SK-N-SH (cell line): ENCODE measurements at regions not wholly inside any gene's neighbourhood (a gene's known extent, or its start where the extent isn't known, plus 50 kb on each side); places are given as distances from the start of the nearest gene placed in this dataset.

Source experiments
- CTCF ChIA-PET: fragments of 300-600, 350-600 bp; formaldehyde crosslinking; extraction: SDS; loops from one replicate; lab custom pipeline; 2021; lab: Yijun Ruan, JAX
- POLR2A ChIA-PET: fragments of 350-600 bp; sonication (Branson Sonifier 250); formaldehyde crosslinking; extraction: SDS; loops from one replicate; lab custom pipeline; 2020; ENCODE audit warnings: antibody characterized with exemption, inconsistent platforms; lab: Yijun Ruan, JAX
- DNase-seq: peaks from one replicate; pipeline ENCODE4 v3.0.0; 2012
- H2AFZ ChIP-seq: fragments of 200-600 bp; sonication (generic); 2 replicates; pipeline ENCODE4 v1.8.1; 2016; ENCODE audit warnings: antibody characterized with exemption, mild to moderate bottlenecking, low read depth
- H3F3A ChIP-seq: fragments of 200-600 bp; sonication (generic); replicated peaks from 2 replicates; pipeline ENCODE3; 2016; ENCODE audit warnings: antibody characterized with exemption, mild to moderate bottlenecking; ENCODE audit not compliant: insufficient read depth
- H3K27ac ChIP-seq, 2 experiments: fragments of 200-500 bp in 1 of 2; fragments of 200-600 bp in 1 of 2; sonication (Bioruptor generic) in 1 of 2; sonication (generic), shearing (Covaris generic) in 1 of 2; 2 replicates each; pipeline versions ENCODE4 v1.5.1 to v1.6.1; 2014 to 2016; ENCODE audit warnings: low read depth in 2 of 2, inconsistent platforms in 1 of 2, low read length in 1 of 2, mild to moderate bottlenecking in 1 of 2, mixed read lengths in 1 of 2
- H3K27me3 ChIP-seq: fragments of 200-600 bp; sonication (generic), shearing (Covaris generic); 2 replicates; pipeline ENCODE4 v1.6.1; 2016; ENCODE audit warnings: mixed run types; ENCODE audit not compliant: insufficient read depth
- H3K36me3 ChIP-seq, 2 experiments: fragments of 200-500 bp in 1 of 2; fragments of 200-600 bp in 1 of 2; sonication (Bioruptor generic) in 1 of 2; sonication (generic) in 1 of 2; replicated peaks in 1 of 2; 2 replicates each; pipeline versions ENCODE3 to v1.5.1; 2014 to 2016; ENCODE audit warnings: low read length in 1 of 2, mild to moderate bottlenecking in 1 of 2; ENCODE audit not compliant: insufficient read depth in 2 of 2, control insufficient read depth in 1 of 2
- H3K4me1 ChIP-seq, 2 experiments: fragments of 200-500 bp in 1 of 2; fragments of 200-600 bp in 1 of 2; sonication (Bioruptor generic) in 1 of 2; sonication (generic), shearing (Covaris generic) in 1 of 2; 2 replicates each; pipeline versions ENCODE4 v1.5.1 to v1.6.1; 2014 to 2016; ENCODE audit warnings: low read depth in 1 of 2, low read length in 1 of 2, mixed run types in 1 of 2; ENCODE audit not compliant: insufficient read depth in 2 of 2, control insufficient read depth in 1 of 2
- H3K4me2 ChIP-seq: fragments of 200-600 bp; sonication (generic), shearing (Covaris generic); 2 replicates; pipeline ENCODE4 v1.6.1; 2017; ENCODE audit warnings: mixed run types
- H3K4me3 ChIP-seq, 2 experiments: fragments of 200-500 bp in 1 of 2; fragments of 200-600 bp in 1 of 2; sonication (Bioruptor generic) in 1 of 2; sonication (generic), shearing (Covaris generic) in 1 of 2; 2 replicates each; pipeline versions ENCODE4 v1.5.1 to v1.8.1; 2014 to 2016; ENCODE audit warnings: low read depth in 2 of 2, inconsistent platforms in 1 of 2, low read length in 1 of 2, mild to moderate bottlenecking in 1 of 2, mixed read lengths in 1 of 2, moderate library complexity in 1 of 2
- H3K79me2 ChIP-seq: fragments of 200-600 bp; sonication (generic); 2 replicates; pipeline ENCODE4 v1.8.1; 2017; ENCODE audit warnings: mild to moderate bottlenecking; ENCODE audit not compliant: insufficient read depth
- H3K9ac ChIP-seq: fragments of 200-600 bp; sonication (generic); 2 replicates; pipeline ENCODE4 v1.6.1; 2017; ENCODE audit warnings: mixed run types
- H3K9me2 ChIP-seq: fragments of 200-600 bp; sonication (generic); 2 replicates; pipeline ENCODE4 v1.6.1; 2017; ENCODE audit warnings: mixed run types
- H3K9me3 ChIP-seq: fragments of 200-600 bp; sonication (generic); 2 replicates; pipeline ENCODE4 v1.6.1; 2017; ENCODE audit warnings: mixed run types, mild to moderate bottlenecking, moderate library complexity
- H4K20me1 ChIP-seq: fragments of 200-600 bp; sonication (generic); 2 replicates; pipeline ENCODE4 v1.6.1; 2017; ENCODE audit warnings: mild to moderate bottlenecking, mixed run types; ENCODE audit not compliant: insufficient read depth
- FOSL2 ChIP-seq: IDR thresholded peaks from 2 replicates; pipeline ENCODE4 v1.4.0; 2012; ENCODE audit warnings: low read depth, mild to moderate bottlenecking, moderate library complexity, borderline replicate concordance
- FOXJ3 ChIP-seq: sonication (generic); formaldehyde crosslinking; IDR thresholded peaks from 2 replicates; pipeline ENCODE4 v1.5.1; 2020; ENCODE audit warnings: mild to moderate bottlenecking, missing genetic modification reagents
- FOXM1 ChIP-seq: IDR thresholded peaks from 2 replicates; pipeline ENCODE4 v1.4.0; 2012; ENCODE audit warnings: low read depth, mild to moderate bottlenecking
- IRF3 ChIP-seq: fragments of 150-350 bp; IDR thresholded peaks from 2 replicates; pipeline ENCODE4 v1.6.1; 2016; ENCODE audit warnings: mild to moderate bottlenecking, low read depth, low read length
- JUND ChIP-seq: IDR thresholded peaks from 2 replicates; pipeline ENCODE4 v1.4.0; 2012
- MXI1 ChIP-seq: IDR thresholded peaks from 2 replicates; pipeline ENCODE4 v1.6.1; 2012; ENCODE audit warnings: mild to moderate bottlenecking, low read depth, low read length, improper control_type of control experiment
- PBX3 ChIP-seq: IDR thresholded peaks from 2 replicates; pipeline ENCODE4; 2012
- POLR2AphosphoS5 ChIP-seq: IDR thresholded peaks from 2 replicates; pipeline ENCODE4 v1.6.1; 2012; ENCODE audit warnings: low read depth, low read length
- RAD21 ChIP-seq: IDR thresholded peaks from 2 replicates; pipeline ENCODE4 v1.6.1; 2012; ENCODE audit warnings: mild to moderate bottlenecking, low read length
- RFX5 ChIP-seq: IDR thresholded peaks from 2 replicates; pipeline ENCODE4 v1.6.1; 2012; ENCODE audit warnings: mild to moderate bottlenecking, improper control_type of control experiment, low read length
- SMC3 ChIP-seq: IDR thresholded peaks from 2 replicates; pipeline ENCODE4 v1.6.1; 2012; ENCODE audit warnings: low read depth, low read length, improper control_type of control experiment
- TAF1 ChIP-seq: IDR thresholded peaks from 2 replicates; pipeline ENCODE4 v1.6.1; 2012; ENCODE audit warnings: low read depth, mild to moderate bottlenecking, low read length, moderate library complexity, borderline replicate concordance
- TEAD4 ChIP-seq: IDR thresholded peaks from 2 replicates; pipeline ENCODE4 v1.4.0; 2012; ENCODE audit warnings: mild to moderate bottlenecking, borderline replicate concordance; ENCODE audit not compliant: insufficient read depth
- USF1 ChIP-seq: IDR thresholded peaks from 2 replicates; pipeline ENCODE4 v1.4.0; 2012; ENCODE audit warnings: low read depth, borderline replicate concordance
- USF2 ChIP-seq: fragments of 150-350 bp; IDR thresholded peaks from 2 replicates; pipeline ENCODE4 v1.6.1; 2017; ENCODE audit warnings: antibody characterized with exemption, low read length, low read depth, borderline replicate concordance
- YY1 ChIP-seq: IDR thresholded peaks from 2 replicates; pipeline ENCODE4 v1.4.0; 2012; ENCODE audit warnings: low read depth, mild to moderate bottlenecking
- WGBS: methylation state at CpG from one replicate; pipeline ENCODE4 v1.1.6; 2017; ENCODE audit warnings: low lambda C conversion rate; 5-methylcytosine and 5-hydroxymethylcytosine counted together
- small RNA-seq, 7 experiments: library from RNA; depleted of rRNA; stranded (forward); fragments of <200 nt; gene quantifications; one replicate each; pipeline ENCODE3, GENCODE V24; 2012

- Histone ChIP-seq H4K20me1 (no peaks in the 10 kb centered on the region), H3K27ac (no peak overlapping the region), H3K36me3 (no peaks in the 10 kb centered on the region), H3K4me3 (no peak overlapping the region), H3K4me2 (no peak overlapping the region), H3K9me2 (no peaks in the 10 kb centered on the region), H3K27me3 (no peaks in the 10 kb centered on the region), H3K79me2 (no peaks in the 10 kb centered on the region), H3K4me1 (no peaks in the 10 kb centered on the region; a peak in 1 of 4 replicates), H2AFZ (no peak overlapping the region), H3F3A (no peaks in the 10 kb centered on the region), H3K9me3 (no peaks in the 10 kb centered on the region), H3K9ac (no peak overlapping the region)
- ChIA-PET POLR2A (no interaction called here), CTCF (no interaction called here)
- no peak for TF ChIP-seq USF1
- TF ChIP-seq TEAD4, result no peak
- no peak for TF ChIP-seq POLR2AphosphoS5
- TF ChIP-seq PBX3, result no peak
- TF ChIP-seq FOXM1, result no peak
- TF ChIP-seq FOSL2, result no peak
- TF ChIP-seq YY1, result no peak
- no peak for TF ChIP-seq IRF3
- no peak for TF ChIP-seq FOXJ3
- no peak for TF ChIP-seq RAD21
- TF ChIP-seq MXI1, result no peak
- TF ChIP-seq JUND, result no peak
- no peak for TF ChIP-seq RFX5
- no peak for TF ChIP-seq TAF1
- TF ChIP-seq USF2, result no peak
- TF ChIP-seq SMC3, result no peak
- DNase-seq, result no peak
- 49% methylated on average over 10 of the region's 10 CpGs for WGBS
Observed at GRCh38 chr10:126854726-126855495, 50.3 kb upstream of the DOCK1 start.

Small RNAs in the stretch of these regions (small RNA-seq; reads per million reads assigned to genes)
- gene RF00271, result 0 reads per million in 7 experiments
